ENCODE measurements at regions not wholly inside any gene's neighbourhood (a gene's known extent, or its start where the extent isn't known, plus 50 kb on each side); places are given as distances from the start of the nearest gene placed in this dataset.

DNA sequence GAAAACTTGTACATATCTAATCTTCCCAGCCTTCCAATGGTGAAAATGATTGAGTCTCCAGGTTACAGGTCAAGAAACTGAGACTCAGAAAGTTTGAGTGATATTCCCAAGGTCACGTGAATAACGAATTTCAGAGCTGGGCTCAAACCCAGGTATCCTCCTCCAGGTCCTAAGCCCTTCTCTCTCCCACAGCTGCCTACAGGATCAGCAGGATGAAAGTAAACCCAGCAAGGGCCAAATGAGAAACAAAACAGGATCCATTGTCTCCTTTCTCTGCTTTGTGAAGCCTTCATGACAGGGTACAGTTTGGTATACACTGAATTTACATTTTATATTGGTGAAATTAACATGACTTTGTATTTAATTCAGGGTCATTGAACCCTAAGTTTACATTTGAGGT is 208.1 kb downstream of the RBM26 start:
- no peaks in the 10 kb centered on the region for H3K79me2 ChIP-seq (ENCODE audit: control insufficient read depth, low read length)
- H3K27me3 ChIP-seq (ENCODE audit: control insufficient read depth, low read length) = peaks cover under 1% of the 10 kb centered on the region; the same call in 1 of the 2 replicates
- no peaks in the 10 kb centered on the region for H4K20me1 ChIP-seq (ENCODE audit: control insufficient read depth, insufficient read depth, low read depth, low read length)
- H3F3A ChIP-seq (ENCODE audit: control insufficient read depth, insufficient read depth) = peaks cover 13% of the 10 kb centered on the region
- no peak overlapping the region for H3K4me2 ChIP-seq (ENCODE audit: low read length)
- TF ChIP-seq EZH2phosphoT487 (IDR thresholded peaks at IDR 0.05; ENCODE audit: borderline replicate concordance, low read length) = no peak
- TF ChIP-seq, protein P1, sequence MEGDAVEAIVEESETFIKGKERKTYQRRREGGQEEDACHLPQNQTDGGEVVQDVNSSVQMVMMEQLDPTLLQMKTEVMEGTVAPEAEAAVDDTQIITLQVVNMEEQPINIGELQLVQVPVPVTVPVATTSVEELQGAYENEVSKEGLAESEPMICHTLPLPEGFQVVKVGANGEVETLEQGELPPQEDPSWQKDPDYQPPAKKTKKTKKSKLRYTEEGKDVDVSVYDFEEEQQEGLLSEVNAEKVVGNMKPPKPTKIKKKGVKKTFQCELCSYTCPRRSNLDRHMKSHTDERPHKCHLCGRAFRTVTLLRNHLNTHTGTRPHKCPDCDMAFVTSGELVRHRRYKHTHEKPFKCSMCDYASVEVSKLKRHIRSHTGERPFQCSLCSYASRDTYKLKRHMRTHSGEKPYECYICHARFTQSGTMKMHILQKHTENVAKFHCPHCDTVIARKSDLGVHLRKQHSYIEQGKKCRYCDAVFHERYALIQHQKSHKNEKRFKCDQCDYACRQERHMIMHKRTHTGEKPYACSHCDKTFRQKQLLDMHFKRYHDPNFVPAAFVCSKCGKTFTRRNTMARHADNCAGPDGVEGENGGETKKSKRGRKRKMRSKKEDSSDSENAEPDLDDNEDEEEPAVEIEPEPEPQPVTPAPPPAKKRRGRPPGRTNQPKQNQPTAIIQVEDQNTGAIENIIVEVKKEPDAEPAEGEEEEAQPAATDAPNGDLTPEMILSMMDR (IDR thresholded peaks at IDR 0.05; ENCODE audit: low read depth, low read length, poor library complexity, severe bottlenecking) = no peak
- H3K27ac ChIP-seq (ENCODE audit: low read depth, low read length) = no peak overlapping the region
- H3K9me2 ChIP-seq (replicated peaks; ENCODE audit: control insufficient read depth, low read length) = no peaks in the 10 kb centered on the region
- H3K36me3 ChIP-seq (ENCODE audit: control insufficient read depth, low read length) = no peaks in the 10 kb centered on the region
- H3K9me3 ChIP-seq (ENCODE audit: control insufficient read depth, insufficient read depth, low read length) = 0 out of 2 replicates have a peak, but pooled peaks cover 5% of the 10 kb centered on the region
- H3K4me3 ChIP-seq (ENCODE audit: low read length) = no peak overlapping the region
- H3K4me1 ChIP-seq (ENCODE audit: control insufficient read depth, low read length) = peaks cover 37% of the 10 kb centered on the region

GRCh38 chr13:79196843-79197242 is 209.2 kb downstream of the RBM26 start:
- Histone ChIP-seq H3K9me3 (ENCODE audit: control insufficient read depth, insufficient read depth, low read length) (0 out of 2 replicates have a peak, but pooled peaks cover 5% of the 10 kb centered on the region), H3K36me3 (ENCODE audit: control insufficient read depth, low read length) (no peaks in the 10 kb centered on the region), H3K9me2 (replicated peaks; ENCODE audit: control insufficient read depth, low read length) (no peaks in the 10 kb centered on the region), H3K79me2 (ENCODE audit: control insufficient read depth, low read length) (no peaks in the 10 kb centered on the region), H3F3A (ENCODE audit: control insufficient read depth, insufficient read depth) (peaks cover 13% of the 10 kb centered on the region), H3K27me3 (ENCODE audit: control insufficient read depth, low read length) (peaks cover 3% of the 10 kb centered on the region; the same call in 1 of the 2 replicates), H4K20me1 (ENCODE audit: control insufficient read depth, insufficient read depth, low read depth, low read length) (no peaks in the 10 kb centered on the region), H3K27ac (ENCODE audit: low read depth, low read length) (no peak overlapping the region), H3K4me1 (ENCODE audit: control insufficient read depth, low read length) (peaks cover 46% of the 10 kb centered on the region), H3K4me3 (ENCODE audit: low read length) (no peak overlapping the region), H3K4me2 (ENCODE audit: low read length) (no peak overlapping the region)
- TF ChIP-seq EZH2phosphoT487 (IDR thresholded peaks at IDR 0.05; ENCODE audit: borderline replicate concordance, low read length) = no peak
- TF ChIP-seq, protein P1 (IDR thresholded peaks at IDR 0.05; ENCODE audit: low read depth, low read length, poor library complexity, severe bottlenecking) = no peak

DNA sequence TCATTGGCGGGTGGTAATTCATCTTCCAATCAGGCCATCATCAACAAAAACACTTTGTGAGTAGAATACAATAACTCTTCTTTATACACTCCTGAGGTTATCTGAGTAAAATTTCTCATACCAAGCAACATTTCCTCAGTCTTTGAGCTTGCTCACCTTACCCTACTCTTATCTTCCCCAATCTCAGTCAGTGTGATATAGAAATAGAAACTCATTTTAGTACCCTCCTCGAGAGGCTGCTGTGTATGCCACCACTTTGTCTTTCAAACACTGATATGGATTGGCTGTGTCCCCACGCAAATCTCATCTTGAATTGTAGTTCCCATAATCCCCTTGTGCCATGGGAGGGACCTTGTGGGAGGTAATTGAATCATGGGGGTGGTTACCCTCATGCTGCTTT is 209.7 kb downstream of the RBM26 start:
- no peaks in the 10 kb centered on the region for H3K9me2 ChIP-seq (replicated peaks; ENCODE audit: control insufficient read depth, low read length)
- peaks cover 3% of the 10 kb centered on the region; the same call in 1 of the 2 replicates for H3K27me3 ChIP-seq (ENCODE audit: control insufficient read depth, low read length)
- TF ChIP-seq, protein P1 (IDR thresholded peaks at IDR 0.05; ENCODE audit: low read depth, low read length, poor library complexity, severe bottlenecking) = no peak
- TF ChIP-seq EZH2phosphoT487 (IDR thresholded peaks at IDR 0.05; ENCODE audit: borderline replicate concordance, low read length) = no peak

More for the DNA sequence above, 209.7 kb downstream of the RBM26 start:
- Histone ChIP-seq H3K9me3 (ENCODE audit: control insufficient read depth, insufficient read depth, low read length) (0 out of 2 replicates have a peak, but pooled peaks cover 5% of the 10 kb centered on the region), H3K79me2 (ENCODE audit: control insufficient read depth, low read length) (no peaks in the 10 kb centered on the region), H3F3A (ENCODE audit: control insufficient read depth, insufficient read depth) (peaks cover 13% of the 10 kb centered on the region), H3K4me2 (ENCODE audit: low read length) (no peak overlapping the region), H3K4me3 (ENCODE audit: low read length) (no peak overlapping the region), H3K36me3 (ENCODE audit: control insufficient read depth, low read length) (no peaks in the 10 kb centered on the region), H3K4me1 (ENCODE audit: control insufficient read depth, low read length) (peaks cover 51% of the 10 kb centered on the region), H4K20me1 (ENCODE audit: control insufficient read depth, insufficient read depth, low read depth, low read length) (no peaks in the 10 kb centered on the region), H3K27ac (ENCODE audit: low read depth, low read length) (no peak overlapping the region)
